CD4-positive, alpha-beta T cell treated with Interleukin-17A for 4 hours (primary cell): ENCODE measurements at regions not wholly inside any gene's neighbourhood (a gene's known extent, or its start where the extent isn't known, plus 50 kb on each side); places are given as distances from the start of the nearest gene placed in this dataset.

Experiments
- DNase-seq: peaks from one replicate; pipeline ENCODE4 v3.0.0-alpha.2; 2020; ENCODE audit warnings: mixed read lengths

GRCh38 chr16:51569203-51569931 lies 418.3 kb upstream of the SALL1 start:
- no peak for DNase-seq

GRCh38 chr16:51567911-51568310 lies 416.8 kb upstream of the SALL1 start:
- DNase-seq: no peak

GRCh38 chr16:51565184-51565583 lies 414.1 kb upstream of the SALL1 start:
- no peak for DNase-seq

- no peak for DNase-seq
Measured at GRCh38 chr16:51562891-51563290, 411.8 kb upstream of the SALL1 start.

- no peak for DNase-seq
Measured at GRCh38 chr16:51559901-51560300, 408.8 kb upstream of the SALL1 start.

GRCh38 chr16:51557670-51558069 lies 406.6 kb upstream of the SALL1 start:
- no peak for DNase-seq

- DNase-seq: no peak
Measured at GRCh38 chr16:51556694-51557340, 405.7 kb upstream of the SALL1 start.

- no peak for DNase-seq
Measured at GRCh38 chr16:51553910-51554309, 402.8 kb upstream of the SALL1 start.

- no peak for DNase-seq
Measured at GRCh38 chr16:51553314-51553713, 402.2 kb upstream of the SALL1 start.

GRCh38 chr16:51550800-51551347 lies 399.8 kb upstream of the SALL1 start:
- no peak for DNase-seq

- DNase-seq: no peak
Measured at GRCh38 chr16:51549836-51550235, 398.8 kb upstream of the SALL1 start.

GRCh38 chr16:51545951-51546350 lies 394.9 kb upstream of the SALL1 start:
- no peak for DNase-seq

GRCh38 chr16:51544851-51545467 lies 393.9 kb upstream of the SALL1 start:
- DNase-seq: no peak

- DNase-seq: no peak
Measured at GRCh38 chr16:51543971-51544370, 392.9 kb upstream of the SALL1 start.

- DNase-seq: no peak
Measured at GRCh38 chr16:51542981-51543815, 392.1 kb upstream of the SALL1 start.

GRCh38 chr16:51540259-51540658 lies 389.2 kb upstream of the SALL1 start:
- DNase-seq: no peak

- no peak for DNase-seq
Measured at GRCh38 chr16:51538707-51539498, 387.8 kb upstream of the SALL1 start.

GRCh38 chr16:51535591-51535990 lies 384.5 kb upstream of the SALL1 start:
- DNase-seq: no peak

GRCh38 chr16:51532551-51532950 lies 381.5 kb upstream of the SALL1 start:
- DNase-seq: no peak

- DNase-seq: no peak
Measured at GRCh38 chr16:51531271-51531670, 380.2 kb upstream of the SALL1 start.

- DNase-seq: no peak
Measured at GRCh38 chr16:51527349-51527748, 376.3 kb upstream of the SALL1 start.

GRCh38 chr16:51526621-51527020 lies 375.6 kb upstream of the SALL1 start:
- DNase-seq: no peak
